PC-3 (cell line): ENCODE measurements at regions not wholly inside any gene's neighbourhood (a gene's known extent, or its start where the extent isn't known, plus 50 kb on each side); places are given as distances from the start of the nearest gene placed in this dataset.

Experiments used
- ATAC-seq: fragments of 200-7000 bp; cut with Tn5 transposase; 2 replicates; pipeline ENCODE4 v1.9.1; 2020; ENCODE audit warnings: mild to moderate bottlenecking, moderate library complexity
- BruUV-seq: library from RNA; stranded (reverse); fragments of 400-500 nt; replicated peaks from 2 replicates; lab custom pipeline; 2021; lab: Mats Ljungman, UMichigan
- CTCF ChIA-PET: fragments of 300-600 bp; sonication (Branson Sonifier 250); formaldehyde crosslinking; loops from one replicate; lab custom pipeline; 2022; ENCODE audit warnings: antibody characterized with exemption; lab: Charles Lee
- POLR2A ChIA-PET: fragments of 300-600 bp; sonication (Branson Sonifier 250); formaldehyde crosslinking; loops from one replicate; lab custom pipeline; 2022; ENCODE audit warnings: antibody characterized with exemption; ENCODE audit not compliant: unreplicated experiment; lab: Charles Lee
- DNase-seq: peaks from one replicate; pipeline ENCODE4 v3.0.0-alpha.2; 2015
- H2AFZ ChIP-seq: fragments of 300-600 bp; sonication (generic); 2 replicates; pipeline ENCODE4 v1.6.0; 2016; ENCODE audit warnings: antibody characterized with exemption, low read length
- H3F3A ChIP-seq: fragments of 300-600 bp; sonication (generic); one replicate; pipeline ENCODE4 v1.6.0; 2017; ENCODE audit warnings: antibody characterized with exemption, low read length, control low read depth, mild to moderate bottlenecking; ENCODE audit not compliant: unreplicated experiment
- H3K27ac ChIP-seq: fragments of 300-600 bp; sonication (generic); 2 replicates; pipeline ENCODE4 v1.5.1; 2016; ENCODE audit warnings: mild to moderate bottlenecking, low read length
- H3K27me3 ChIP-seq: fragments of 300-600 bp; sonication (generic); 2 replicates; pipeline ENCODE4 v1.6.1; 2016; ENCODE audit warnings: low read length, mixed read lengths
- H3K36me3 ChIP-seq: fragments of 300-600 bp; sonication (generic); 2 replicates; pipeline ENCODE4 v1.6.1; 2016; ENCODE audit warnings: low read depth, mixed run types, low read length, mixed read lengths
- H3K4me1 ChIP-seq: fragments of 300-600 bp; sonication (generic); 2 replicates; pipeline ENCODE4 v1.5.1; 2016; ENCODE audit warnings: low read length; ENCODE audit not compliant: insufficient read depth
- H3K4me2 ChIP-seq: fragments of 300-600 bp; sonication (generic); 2 replicates; pipeline ENCODE4 v1.6.0; 2016; ENCODE audit warnings: low read length
- H3K4me3 ChIP-seq: fragments of 300-600 bp; sonication (generic); 2 replicates; pipeline ENCODE4 v1.5.1; 2016; ENCODE audit warnings: mild to moderate bottlenecking, low read length, mixed read lengths
- H3K79me2 ChIP-seq: fragments of 300-600 bp; sonication (generic); 2 replicates; pipeline ENCODE4 v1.6.1; 2017; ENCODE audit warnings: low read length, mixed read lengths
- H3K9ac ChIP-seq: fragments of 300-600 bp; sonication (generic); 2 replicates; pipeline ENCODE4 v1.6.0; 2016; ENCODE audit warnings: mild to moderate bottlenecking, low read length
- H3K9me2 ChIP-seq: fragments of 300-600 bp; sonication (generic); replicated peaks from 2 replicates; pipeline ENCODE4 v1.6.1; 2016; ENCODE audit warnings: mixed run types, low read length, mixed read lengths
- H3K9me3 ChIP-seq: fragments of 300-600 bp; sonication (generic); 2 replicates; pipeline ENCODE4 v1.6.1; 2016; ENCODE audit warnings: low read length, mixed read lengths
- H4K20me1 ChIP-seq: fragments of 300-600 bp; sonication (generic); 2 replicates; pipeline ENCODE4 v1.6.1; 2016; ENCODE audit warnings: low read length, mixed read lengths
- CTCF ChIP-seq: fragments of 300-600 bp; sonication (generic); conservative IDR thresholded peaks from 2 replicates; pipeline ENCODE4 v1.5.1; 2017; ENCODE audit warnings: antibody characterized with exemption, low read depth, mild to moderate bottlenecking, low read length
- EZH2 ChIP-seq: fragments of 300-600 bp; sonication (generic); IDR thresholded peaks from one replicate; pipeline ENCODE4 v1.6.1; 2017; ENCODE audit warnings: antibody characterized with exemption, mild to moderate bottlenecking, low read length; ENCODE audit not compliant: unreplicated experiment
- EZH2phosphoT487 ChIP-seq: fragments of 300-600 bp; sonication (generic); IDR thresholded peaks from 2 replicates; pipeline ENCODE4 v1.6.1; 2018; ENCODE audit warnings: mild to moderate bottlenecking, antibody characterized with exemption, low read length, borderline replicate concordance
- intact Hi-C: fragments of 100-400 bp; cut with micrococcal nuclease; formaldehyde crosslinking; loops from 2 replicates; pipeline ENCODE4 v1.9.0; 2023

- no peaks in the 10 kb centered on the region for H3K27me3 ChIP-seq
- no peak for DNase-seq
- no peaks in the 10 kb centered on the region for H3F3A ChIP-seq
- intact Hi-C loops: no loop called here
- no peaks in the 10 kb centered on the region for H3K79me2 ChIP-seq
- CTCF ChIA-PET: no interaction called here
- no peak overlapping the region for H3K4me2 ChIP-seq
- TF ChIP-seq EZH2phosphoT487 (no peak), CTCF (no peak), EZH2 (no peak)
- no peaks in the 10 kb centered on the region for H4K20me1 ChIP-seq
- H3K27ac ChIP-seq: no peak overlapping the region
- H2AFZ ChIP-seq: no peak overlapping the region
- no peaks in the 10 kb centered on the region for H3K36me3 ChIP-seq
- H3K4me3 ChIP-seq: no peak overlapping the region
- no TSS peak for BruUV-seq
- no peak overlapping the region for H3K9ac ChIP-seq
- ATAC-seq: no peak
- H3K9me2 ChIP-seq: no peaks in the 10 kb centered on the region
- no peaks in the 10 kb centered on the region for H3K9me3 ChIP-seq
- no peaks in the 10 kb centered on the region for H3K4me1 ChIP-seq
- POLR2A ChIA-PET: no interaction called here
Measured at GRCh38 chr11:70720281-70720680, 322.0 kb downstream of the CTTN start.

- CTCF ChIA-PET: no interaction called here
Measured at GRCh38 chr11:70721006-70721405, 322.7 kb downstream of the CTTN start.

More at GRCh38 chr11:70721006-70721405, 322.7 kb downstream of the CTTN start:
- ATAC-seq: no peak
- Histone ChIP-seq H3F3A (no peaks in the 10 kb centered on the region), H3K9ac (no peak overlapping the region), H3K9me2 (no peaks in the 10 kb centered on the region), H3K79me2 (no peaks in the 10 kb centered on the region), H3K36me3 (no peaks in the 10 kb centered on the region), H3K9me3 (no peaks in the 10 kb centered on the region), H3K4me3 (no peak overlapping the region), H4K20me1 (no peaks in the 10 kb centered on the region), H3K27me3 (no peaks in the 10 kb centered on the region), H3K4me2 (no peak overlapping the region), H2AFZ (no peak overlapping the region), H3K4me1 (no peaks in the 10 kb centered on the region), H3K27ac (no peak overlapping the region)
- no peak for DNase-seq
- POLR2A ChIA-PET: no interaction called here
- TF ChIP-seq EZH2phosphoT487 (no peak), EZH2 (no peak), CTCF (no peak)
- no TSS peak for BruUV-seq
- intact Hi-C loops: no loop called here
